WTC11 (cell line): ENCODE measurements at regions not wholly inside any gene's neighbourhood (a gene's known extent, or its start where the extent isn't known, plus 50 kb on each side); places are given as distances from the start of the nearest gene placed in this dataset.

Source experiments
- GABPB1 ChIP-seq: sonication (generic); formaldehyde crosslinking; IDR thresholded peaks from 2 replicates; pipeline ENCODE4 v1.8.1; 2023; ENCODE audit warnings: mild to moderate bottlenecking, missing genetic modification reagents
- ZNF416 ChIP-seq: fragments of 250-450 bp; sonication (Bioruptor Pico); IDR thresholded peaks from 2 replicates; pipeline ENCODE4 v1.9.0; 2021; ENCODE audit warnings: mild to moderate bottlenecking, inconsistent platforms
- TF ChIP-seq, protein P1 (sequence below): fragments of 200-600 bp; IDR thresholded peaks from 2 replicates; pipeline ENCODE4 v1.8.0; 2022; ENCODE audit warnings: antibody characterized with exemption
- TF ChIP-seq, protein P2 (sequence below): sonication (generic); formaldehyde crosslinking; IDR thresholded peaks from 2 replicates; pipeline ENCODE4 v1.8.1; 2023; ENCODE audit warnings: mild to moderate bottlenecking, missing genetic modification reagents, moderate library complexity

GRCh38 chr1:25094995-25095394 is 137.3 kb downstream of the SYF2 start:
- TF ChIP-seq, protein P1, sequence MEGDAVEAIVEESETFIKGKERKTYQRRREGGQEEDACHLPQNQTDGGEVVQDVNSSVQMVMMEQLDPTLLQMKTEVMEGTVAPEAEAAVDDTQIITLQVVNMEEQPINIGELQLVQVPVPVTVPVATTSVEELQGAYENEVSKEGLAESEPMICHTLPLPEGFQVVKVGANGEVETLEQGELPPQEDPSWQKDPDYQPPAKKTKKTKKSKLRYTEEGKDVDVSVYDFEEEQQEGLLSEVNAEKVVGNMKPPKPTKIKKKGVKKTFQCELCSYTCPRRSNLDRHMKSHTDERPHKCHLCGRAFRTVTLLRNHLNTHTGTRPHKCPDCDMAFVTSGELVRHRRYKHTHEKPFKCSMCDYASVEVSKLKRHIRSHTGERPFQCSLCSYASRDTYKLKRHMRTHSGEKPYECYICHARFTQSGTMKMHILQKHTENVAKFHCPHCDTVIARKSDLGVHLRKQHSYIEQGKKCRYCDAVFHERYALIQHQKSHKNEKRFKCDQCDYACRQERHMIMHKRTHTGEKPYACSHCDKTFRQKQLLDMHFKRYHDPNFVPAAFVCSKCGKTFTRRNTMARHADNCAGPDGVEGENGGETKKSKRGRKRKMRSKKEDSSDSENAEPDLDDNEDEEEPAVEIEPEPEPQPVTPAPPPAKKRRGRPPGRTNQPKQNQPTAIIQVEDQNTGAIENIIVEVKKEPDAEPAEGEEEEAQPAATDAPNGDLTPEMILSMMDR = no peak
- TF ChIP-seq ZNF416 (CRISPR knock-in tag) = no peak
- TF ChIP-seq, protein P2, sequence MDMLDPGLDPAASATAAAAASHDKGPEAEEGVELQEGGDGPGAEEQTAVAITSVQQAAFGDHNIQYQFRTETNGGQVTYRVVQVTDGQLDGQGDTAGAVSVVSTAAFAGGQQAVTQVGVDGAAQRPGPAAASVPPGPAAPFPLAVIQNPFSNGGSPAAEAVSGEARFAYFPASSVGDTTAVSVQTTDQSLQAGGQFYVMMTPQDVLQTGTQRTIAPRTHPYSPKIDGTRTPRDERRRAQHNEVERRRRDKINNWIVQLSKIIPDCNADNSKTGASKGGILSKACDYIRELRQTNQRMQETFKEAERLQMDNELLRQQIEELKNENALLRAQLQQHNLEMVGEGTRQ (CRISPR knock-in tag) = no peak
- TF ChIP-seq GABPB1 (CRISPR knock-in tag) = no peak
